ENCODE measurements at regions not wholly inside any gene's neighbourhood (a gene's known extent, or its start where the extent isn't known, plus 50 kb on each side); places are given as distances from the start of the nearest gene placed in this dataset.

DNA sequence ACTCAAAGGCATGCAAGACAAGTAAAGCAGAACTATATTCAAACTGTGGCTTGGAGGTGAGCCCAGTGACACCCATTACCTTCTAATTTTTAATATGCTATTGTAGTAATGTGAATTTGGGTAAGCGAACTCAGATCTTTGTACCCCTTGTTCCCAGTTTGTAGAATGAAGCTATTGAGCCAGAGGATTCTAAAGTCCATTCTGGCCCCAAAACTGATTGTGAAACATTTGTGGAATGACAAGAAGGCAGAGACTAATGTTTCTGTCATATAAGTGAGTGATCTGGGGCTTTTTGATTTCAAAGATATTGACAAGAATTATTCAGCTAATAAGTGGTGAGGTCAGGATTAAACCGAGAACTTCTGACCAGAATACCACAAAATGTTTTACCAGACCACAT lies 283.8 kb upstream of the CA10 start:
- TF ChIP-seq CTCF (IDR thresholded peaks at IDR 0.05) = no peak
- intact Hi-C loops (cut with micrococcal nuclease) = no loop called here
- no peak for DNase-seq
- H4K20me1 ChIP-seq (ENCODE audit: insufficient read depth, low read length) = no peaks in the 10 kb centered on the region
- H3K79me2 ChIP-seq (ENCODE audit: insufficient read depth, low read length) = no peaks in the 10 kb centered on the region
- no peaks in the 10 kb centered on the region for H3K4me1 Mint-ChIP-seq
- H3K4me2 ChIP-seq (replicated peaks; ENCODE audit: extremely low read depth, low read length, poor library complexity, severe bottlenecking) = no peak overlapping the region
- peaks cover 2 to 13% (median 5%) of the 10 kb centered on the region in 7 donors for H3K9me3 Mint-ChIP-seq
- H3K27me3 Mint-ChIP-seq (ENCODE audit: low read depth in 3 of 3) = no peaks in the 10 kb centered on the region
- no CpG with 5 or more reads among the region's 2 CpGs for WGBS (ENCODE audit: insufficient coverage)
- H3K36me3 ChIP-seq (replicated peaks in 1 of 2; ENCODE audit: control insufficient read depth in 1 of 2, insufficient read depth in 2 of 2, low read length in 2 of 2) = no peaks in the 10 kb centered on the region
- H3K9ac ChIP-seq (ENCODE audit: insufficient read depth, low read length, poor library complexity, severe bottlenecking) = no peak overlapping the region
- no peak overlapping the region for H3K27ac Mint-ChIP-seq
- H3K4me1 ChIP-seq (ENCODE audit: control insufficient read depth in 1 of 2, insufficient read depth in 2 of 2, low read length in 2 of 2) = no peaks in the 10 kb centered on the region
- H3K9me3 ChIP-seq (replicated peaks in 1 of 2; ENCODE audit: control insufficient read depth in 1 of 2, insufficient read depth in 1 of 2, low read length in 2 of 2) = peaks cover 3% of the 10 kb centered on the region in 2 donors
- no peaks in the 10 kb centered on the region for H3K36me3 Mint-ChIP-seq
- H3K4me3 ChIP-seq (replicated peaks in 1 of 3; ENCODE audit: low read depth in 2 of 3, low read length in 3 of 3) = no peak overlapping the region
- no peak overlapping the region for H3K4me3 Mint-ChIP-seq
- H2AFZ ChIP-seq (ENCODE audit: insufficient read depth, low read depth, low read length, poor library complexity, severe bottlenecking) = no peak overlapping the region
- no peak overlapping the region for H3K27ac ChIP-seq (ENCODE audit: low read depth in 1 of 2, low read length in 2 of 2)
- H3K27me3 ChIP-seq (ENCODE audit: control insufficient read depth in 2 of 2, insufficient read depth in 2 of 2, low read length in 2 of 2) = no peaks in the 10 kb centered on the region

GRCh38 chr17:52420555-52421078 lies 262.1 kb upstream of the CA10 start:
- WGBS (ENCODE audit: insufficient coverage) = 33% methylated on average over 1 of the region's 2 CpGs
- peaks cover 2 to 16% (median 3%) of the 10 kb centered on the region in 7 donors for H3K9me3 Mint-ChIP-seq

More at GRCh38 chr17:52420555-52421078, 262.1 kb upstream of the CA10 start:
- no peaks in the 10 kb centered on the region for H3K27me3 Mint-ChIP-seq (ENCODE audit: low read depth in 3 of 3)
- H3K4me1 Mint-ChIP-seq = no peaks in the 10 kb centered on the region
- Histone ChIP-seq H3K4me2 (replicated peaks; ENCODE audit: extremely low read depth, low read length, poor library complexity, severe bottlenecking) (no peak overlapping the region), H3K9me3 (replicated peaks in 1 of 2; ENCODE audit: control insufficient read depth in 1 of 2, insufficient read depth in 1 of 2, low read length in 2 of 2) (no peaks in the 10 kb centered on the region), H3K4me3 (replicated peaks in 1 of 3; ENCODE audit: low read depth in 2 of 3, low read length in 3 of 3) (no peak overlapping the region), H3K4me1 (ENCODE audit: control insufficient read depth in 1 of 2, insufficient read depth in 2 of 2, low read length in 2 of 2) (no peaks in the 10 kb centered on the region), H3K36me3 (replicated peaks in 1 of 2; ENCODE audit: control insufficient read depth in 1 of 2, insufficient read depth in 2 of 2, low read length in 2 of 2) (no peaks in the 10 kb centered on the region), H2AFZ (ENCODE audit: insufficient read depth, low read depth, low read length, poor library complexity, severe bottlenecking) (no peak overlapping the region), H4K20me1 (ENCODE audit: insufficient read depth, low read length) (no peaks in the 10 kb centered on the region), H3K79me2 (ENCODE audit: insufficient read depth, low read length) (no peaks in the 10 kb centered on the region), H3K27me3 (ENCODE audit: control insufficient read depth in 2 of 2, insufficient read depth in 2 of 2, low read length in 2 of 2) (no peaks in the 10 kb centered on the region), H3K9ac (ENCODE audit: insufficient read depth, low read length, poor library complexity, severe bottlenecking) (no peak overlapping the region), H3K27ac (ENCODE audit: low read depth in 1 of 2, low read length in 2 of 2) (no peak overlapping the region)
- no peak overlapping the region for H3K4me3 Mint-ChIP-seq
- no peak for TF ChIP-seq CTCF (IDR thresholded peaks at IDR 0.05)
- no peak for DNase-seq
- no peaks in the 10 kb centered on the region for H3K36me3 Mint-ChIP-seq
- intact Hi-C loops (cut with micrococcal nuclease) = no loop called here
- no peak overlapping the region for H3K27ac Mint-ChIP-seq
